T-helper 22 cell (primary cell): ENCODE measurements at regions not wholly inside any gene's neighbourhood (a gene's known extent, or its start where the extent isn't known, plus 50 kb on each side); places are given as distances from the start of the nearest gene placed in this dataset.
"Not testable (repeated sequence)": the region's sequence is repeated elsewhere in the genome, so short reads cannot be mapped to it uniquely, and the experiment has no call there.

Experiments used
- DNase-seq: peaks from one replicate; pipeline ENCODE4 v3.0.0-alpha.2; 2020; ENCODE audit warnings: low read depth

DNA sequence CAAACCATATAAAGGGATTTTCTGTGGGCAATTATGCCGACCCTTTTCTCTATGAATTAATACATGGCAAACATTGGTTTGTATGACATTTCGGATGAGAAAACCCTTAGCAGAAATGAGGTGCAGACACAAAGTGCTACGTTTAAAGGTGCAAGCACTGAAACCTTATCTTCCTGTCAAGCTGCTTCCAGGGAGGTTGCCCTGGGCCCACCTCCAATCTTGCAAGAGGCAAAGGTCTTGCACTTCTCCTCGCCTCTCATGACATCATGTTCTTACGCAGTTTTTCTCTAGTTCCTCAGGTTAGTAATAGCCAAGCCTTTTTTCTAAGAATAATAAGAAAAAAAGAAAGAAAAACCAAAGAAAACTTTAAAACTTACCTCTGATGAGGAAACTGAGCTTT lies 220.1 kb downstream of the DHX15 start:
- DNase-seq, result no peak

DNA sequence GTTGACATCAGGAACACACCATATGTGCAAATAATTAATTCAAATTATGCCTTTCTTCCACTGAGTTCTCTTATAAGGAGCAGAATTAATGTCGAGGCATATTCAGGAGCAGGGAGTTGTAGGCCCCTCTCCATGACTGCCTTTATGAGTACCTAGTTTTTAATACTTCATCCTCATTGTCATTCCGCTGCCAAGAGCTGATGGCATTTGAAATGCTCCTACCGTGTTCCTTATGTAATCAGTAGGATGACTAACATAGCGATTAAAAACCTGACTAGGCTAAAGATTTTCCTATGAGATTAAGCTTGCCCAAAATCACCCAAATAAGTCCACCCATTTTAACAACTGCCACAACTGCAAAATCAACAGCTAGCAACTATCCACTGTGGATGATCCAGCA lies 220.6 kb downstream of the DHX15 start:
- no peak for DNase-seq

DNA sequence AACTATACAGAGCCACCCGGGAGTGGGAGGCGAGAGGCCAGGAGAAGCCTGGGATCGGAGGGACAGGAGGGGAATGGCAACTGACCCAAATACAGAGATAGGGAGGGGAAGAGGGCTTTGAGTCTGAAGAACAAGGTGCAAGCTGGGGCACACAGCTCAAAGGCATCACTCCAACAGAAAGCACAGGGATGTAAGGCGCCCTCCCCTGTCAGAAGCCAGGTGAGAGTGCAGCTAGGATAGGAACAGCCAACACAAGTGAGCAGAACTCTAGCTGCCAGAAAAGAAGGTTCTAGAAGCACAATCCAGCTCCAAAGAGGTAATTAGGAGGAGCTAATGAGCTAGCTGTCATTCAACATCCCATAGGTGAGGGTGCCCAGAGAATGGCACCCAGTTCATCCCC lies 232.2 kb downstream of the DHX15 start:
- no peak for DNase-seq

DNA sequence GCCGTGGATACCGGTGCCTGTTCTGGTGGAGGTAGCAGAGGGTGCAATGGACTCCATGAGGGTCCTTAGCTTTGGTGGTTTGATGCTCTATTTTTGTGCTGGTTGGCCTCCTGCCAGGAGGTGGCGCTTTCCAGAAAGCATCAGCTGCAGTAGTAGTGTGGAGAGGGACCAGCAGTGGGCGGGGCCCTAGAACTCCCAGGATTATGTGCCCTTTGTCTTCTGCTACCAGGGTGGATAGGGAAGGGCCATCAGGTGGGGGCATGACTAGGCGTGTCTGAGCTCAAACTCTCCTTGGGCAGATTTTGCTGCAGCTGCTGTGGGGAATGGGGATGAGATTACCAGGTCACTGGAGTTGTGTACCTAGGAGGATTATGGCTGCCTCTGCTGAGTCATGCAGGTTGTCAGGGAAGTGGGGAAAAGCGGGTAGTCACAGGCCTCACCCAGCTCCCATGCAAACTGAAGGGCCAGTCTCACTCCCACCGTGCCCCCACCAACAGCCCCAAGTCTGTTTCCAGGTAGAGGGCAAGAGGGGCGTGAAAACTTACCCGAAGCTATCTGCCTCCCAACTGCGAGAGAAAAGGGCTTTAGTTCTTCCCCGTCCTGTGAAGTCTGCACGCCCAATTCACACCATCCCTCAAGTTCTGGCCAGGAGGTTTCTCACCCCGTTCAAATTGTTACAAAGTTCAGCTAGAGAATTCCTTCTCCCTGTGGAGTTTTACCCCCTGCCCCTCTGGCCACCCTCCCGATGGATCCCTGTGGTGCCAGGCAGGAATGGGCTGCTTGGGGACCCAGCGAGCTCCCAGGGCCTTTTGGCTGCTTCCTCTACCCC lies 235.0 kb downstream of the DHX15 start:
- DNase-seq, result not testable (repeated sequence)

DNA sequence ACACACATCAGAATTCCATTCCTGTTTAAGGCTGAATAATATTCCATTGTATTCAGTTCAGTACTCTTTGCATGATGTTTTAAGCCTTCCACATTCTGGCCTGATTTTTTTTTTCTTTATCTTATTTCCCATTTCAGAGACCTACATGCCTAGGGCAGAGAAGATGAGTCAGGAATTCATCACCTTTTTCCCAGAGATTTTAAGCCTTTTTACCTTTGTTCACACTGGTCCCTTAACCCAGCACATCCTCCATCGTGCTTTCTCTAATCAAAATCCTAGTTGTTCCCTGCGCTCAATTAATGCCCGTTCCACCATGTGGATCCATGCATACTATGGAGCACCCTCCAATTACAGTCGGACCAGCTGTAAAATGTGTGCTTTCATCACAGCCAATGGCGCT lies 245.1 kb downstream of the DHX15 start:
- no peak for DNase-seq

DNA sequence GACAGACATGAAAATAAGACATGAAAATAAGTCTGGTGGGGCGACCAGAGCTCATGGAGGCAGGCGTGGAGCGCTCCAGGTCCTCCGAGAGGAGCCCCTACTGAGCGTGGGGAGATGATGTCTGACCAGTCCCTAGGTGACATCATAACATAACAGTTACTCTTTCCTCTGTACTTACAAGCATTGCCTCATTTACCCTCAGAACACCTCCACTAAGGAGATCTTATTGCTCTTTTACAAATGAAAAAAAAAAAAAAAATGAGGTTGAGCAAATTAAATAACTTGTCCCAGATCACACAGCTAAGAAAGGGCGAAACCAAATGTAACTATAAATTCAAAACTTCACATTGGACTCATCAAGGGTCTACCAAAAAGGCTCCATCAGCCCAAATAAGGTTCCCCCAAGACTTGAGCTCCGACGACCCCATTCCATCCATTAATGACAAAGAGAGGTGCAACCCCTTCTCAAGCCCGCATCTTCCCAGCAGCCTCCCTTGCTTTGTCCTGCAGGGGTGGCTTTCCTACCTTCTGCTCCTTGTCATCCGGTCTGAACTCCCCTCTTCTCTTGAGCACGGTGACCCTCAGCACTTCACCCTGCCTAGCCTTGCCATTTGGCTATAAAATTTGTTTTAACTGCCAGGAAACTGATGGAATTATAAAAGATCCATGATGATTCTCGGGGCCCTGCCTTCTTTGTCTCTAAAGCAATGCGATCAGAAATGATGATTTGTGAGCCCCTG lies 246.7 kb downstream of the DHX15 start:
- no peak for DNase-seq

DNA sequence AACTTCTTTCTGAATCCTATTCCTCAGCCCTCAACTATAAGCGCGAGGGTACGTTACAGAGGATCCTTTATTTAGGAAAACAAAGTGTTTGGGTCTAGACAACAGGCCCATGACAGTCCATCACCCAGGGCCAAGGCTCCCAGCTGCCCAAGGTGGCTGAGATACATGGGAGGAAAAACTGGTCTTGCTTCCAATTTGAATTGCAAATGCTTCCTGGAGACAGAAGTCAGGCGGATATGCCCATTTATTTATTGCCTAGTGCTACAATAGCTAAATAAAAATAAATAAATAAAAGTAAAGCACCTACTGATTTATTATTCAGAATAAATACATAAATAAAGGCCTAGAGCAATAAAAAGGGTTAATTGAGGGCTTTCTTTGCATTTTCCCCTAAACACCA lies 248.7 kb downstream of the DHX15 start:
- DNase-seq, result no peak

DNA sequence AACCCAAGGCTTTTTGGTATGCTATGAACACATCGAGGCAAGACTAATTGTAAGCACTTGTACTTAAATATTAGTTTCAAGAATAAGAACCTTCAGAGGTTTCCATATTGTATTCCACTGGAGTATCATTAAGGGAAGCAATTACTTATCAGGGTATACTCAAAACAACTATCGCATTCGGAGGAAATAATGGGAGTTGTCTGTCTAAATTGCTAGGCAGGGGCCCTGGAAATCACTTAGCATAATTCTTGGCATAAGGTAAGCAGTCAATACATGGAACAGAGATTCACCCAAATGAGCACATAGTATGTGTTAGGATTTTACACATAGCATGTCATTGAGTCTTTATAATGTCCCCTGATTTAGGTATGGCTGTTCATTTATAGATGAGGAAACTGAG lies 249.4 kb downstream of the DHX15 start:
- no peak for DNase-seq

DNA sequence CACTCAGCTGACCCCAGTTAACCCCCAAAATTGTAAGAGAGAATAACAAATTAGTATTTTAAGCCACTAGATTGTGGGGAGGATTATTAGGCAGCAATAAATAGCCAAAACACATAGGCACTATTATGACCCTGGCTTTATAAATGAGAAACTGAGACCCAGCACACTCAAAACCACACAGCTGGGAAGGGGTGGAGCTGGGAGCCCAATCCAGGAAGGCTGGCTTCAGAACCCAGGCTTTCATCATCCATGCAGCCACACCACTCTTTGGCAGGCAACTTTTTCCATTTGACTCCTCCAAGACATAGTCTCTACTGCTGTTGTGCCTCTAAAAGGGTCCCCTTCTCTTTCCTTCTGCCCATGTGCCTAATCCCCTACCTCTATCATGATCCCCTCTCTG lies 253.8 kb downstream of the DHX15 start:
- no peak for DNase-seq

DNA sequence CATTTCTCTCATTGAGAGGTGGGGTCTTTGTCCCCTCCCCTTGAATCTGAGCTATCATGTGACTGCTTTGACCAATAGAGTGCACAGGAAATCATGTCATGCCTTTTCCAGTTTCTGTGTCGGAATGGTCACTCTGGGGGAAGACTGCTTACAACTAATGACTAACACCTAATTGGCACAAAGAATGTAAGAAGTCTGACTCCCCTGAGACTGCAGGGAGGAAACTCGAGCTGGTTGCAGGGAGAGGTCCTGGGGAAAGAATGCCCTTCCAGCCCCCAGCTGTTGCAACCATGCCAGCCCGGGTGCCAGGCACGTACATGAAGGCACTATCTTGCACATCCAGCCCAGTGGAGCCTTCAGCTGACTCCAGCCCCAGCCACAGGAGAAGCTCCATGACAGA lies 254.2 kb downstream of the DHX15 start:
- DNase-seq, result no peak

DNA sequence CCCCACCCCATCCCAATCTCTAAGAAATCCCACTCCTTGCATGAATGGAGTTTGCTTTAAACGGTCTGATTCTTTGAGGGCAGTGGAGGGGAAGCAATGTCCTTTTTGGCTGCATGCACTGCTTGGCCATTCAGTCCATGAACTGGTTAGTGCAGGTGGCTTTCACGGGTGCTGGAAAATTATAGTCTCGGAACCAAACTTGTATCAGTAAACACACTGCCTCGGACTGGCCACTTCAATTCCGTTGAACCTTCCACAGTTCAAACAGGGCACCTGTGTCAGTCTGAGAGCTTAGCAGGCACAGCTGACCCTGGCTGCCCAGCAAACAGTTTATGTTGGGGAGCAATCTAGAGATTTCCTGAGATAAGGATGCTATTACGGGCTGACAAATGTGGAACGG lies 255.6 kb downstream of the DHX15 start:
- DNase-seq, result no peak

DNA sequence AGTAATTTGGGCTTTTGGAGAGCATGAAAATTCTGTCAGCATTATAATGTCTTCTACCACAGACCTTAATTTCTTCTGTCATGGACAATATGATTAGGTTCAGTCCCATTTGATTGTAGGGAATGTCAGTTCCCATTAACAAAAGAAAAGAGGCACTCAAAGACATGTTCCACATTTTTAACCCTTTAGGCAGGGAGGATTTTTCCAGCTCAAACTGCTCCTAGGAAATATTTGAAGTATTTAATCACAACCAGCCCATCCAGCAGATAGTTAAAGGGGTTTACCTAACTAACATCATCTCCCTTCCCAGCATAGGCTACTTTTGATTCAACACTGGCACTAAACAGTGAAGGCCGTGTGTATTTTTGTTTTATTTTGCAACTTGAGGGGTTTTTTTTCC lies 256.0 kb downstream of the DHX15 start:
- no peak for DNase-seq

DNA sequence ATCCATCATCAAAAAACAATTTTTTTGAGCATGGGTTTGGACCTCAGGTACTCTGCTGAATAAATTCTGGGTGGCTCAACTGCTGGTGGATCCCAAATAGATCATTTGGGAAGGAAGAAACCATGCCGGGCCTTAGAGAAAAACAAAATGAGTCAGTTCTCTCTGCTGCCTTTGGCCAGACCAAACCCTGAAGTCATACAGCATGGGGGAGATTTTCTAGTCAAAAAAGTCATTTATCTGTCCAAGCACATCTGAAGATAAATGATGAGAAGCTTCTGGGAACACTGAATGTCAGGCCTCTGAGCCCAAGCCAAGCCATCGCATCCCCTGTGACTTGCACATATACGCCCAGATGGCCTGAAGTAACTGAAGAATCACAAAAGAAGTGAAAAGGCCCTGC lies 261.4 kb downstream of the DHX15 start:
- no peak for DNase-seq

DNA sequence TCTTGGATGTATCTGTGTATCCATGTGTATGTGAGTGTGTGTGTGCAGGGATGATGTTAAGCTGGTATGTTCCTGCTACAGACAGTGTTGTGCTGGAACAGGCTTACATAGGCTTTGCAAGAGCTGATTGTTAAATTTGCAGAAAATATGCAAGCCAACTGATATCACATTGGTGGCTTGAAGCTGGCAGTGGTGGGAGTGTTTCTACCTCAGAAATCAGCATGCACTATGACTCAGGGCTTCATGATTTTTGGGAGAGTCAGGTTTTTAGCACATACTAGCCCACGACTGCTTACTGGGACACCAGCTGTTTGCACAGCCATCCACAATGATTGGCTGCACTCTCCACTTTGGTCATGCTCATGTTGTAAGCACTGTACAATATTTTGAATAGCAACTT lies 261.8 kb downstream of the DHX15 start:
- no peak for DNase-seq

DNA sequence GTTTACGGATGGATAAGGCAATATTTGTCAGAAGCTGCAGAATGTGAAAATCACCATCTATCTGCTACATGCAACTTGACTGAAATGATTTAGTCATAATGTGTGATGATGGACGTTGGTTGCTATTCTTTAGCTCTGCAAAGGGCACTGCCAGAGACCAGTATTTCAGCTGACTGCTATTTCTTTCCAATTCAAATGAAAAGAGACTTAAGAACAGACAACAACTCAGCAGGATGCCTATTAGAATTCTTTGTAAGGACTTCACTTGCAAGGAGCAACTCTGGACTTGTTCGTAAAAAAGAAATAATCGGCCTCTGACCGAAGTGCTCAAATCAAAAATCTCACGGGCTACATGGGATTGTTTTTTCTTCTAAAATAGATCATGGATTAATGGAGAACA lies 262.7 kb downstream of the DHX15 start:
- no peak for DNase-seq

DNA sequence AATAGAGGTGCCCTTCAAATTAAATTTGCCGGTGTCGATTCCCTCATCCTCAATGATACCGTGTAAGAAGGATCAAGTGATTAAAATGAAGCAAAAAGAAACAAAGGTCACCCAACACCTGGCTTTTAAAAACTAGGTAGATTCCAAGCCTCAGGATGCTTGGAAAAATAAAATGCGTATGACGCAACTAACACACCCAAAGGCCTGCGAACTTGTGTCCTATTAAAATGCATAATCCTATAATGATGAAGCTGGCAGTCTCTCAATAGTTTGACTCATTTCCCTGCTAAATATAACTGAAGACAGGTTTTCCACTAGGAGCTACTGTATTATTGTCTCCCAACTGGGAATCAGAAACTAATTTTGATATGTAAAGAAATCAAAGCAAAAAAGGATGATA lies 263.2 kb downstream of the DHX15 start:
- DNase-seq, result no peak

DNA sequence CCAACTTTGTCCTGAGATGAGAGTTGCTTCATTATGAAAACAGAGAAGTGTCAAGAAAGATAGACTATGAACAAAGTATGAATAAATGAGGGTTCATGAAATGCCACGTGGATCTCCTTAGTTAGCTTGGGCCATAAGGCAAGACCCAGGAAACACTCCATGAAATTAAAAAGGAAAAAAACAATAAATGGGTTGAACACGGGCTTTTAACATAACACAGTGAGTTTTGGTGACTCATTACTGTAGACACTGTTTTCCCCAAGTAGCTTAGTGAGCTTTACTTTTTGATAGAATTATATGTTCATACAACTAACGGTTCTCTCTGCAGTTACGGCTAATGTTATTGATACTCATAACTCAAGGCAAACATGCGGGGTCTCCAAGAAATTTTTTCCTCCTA lies 265.0 kb downstream of the DHX15 start:
- no peak for DNase-seq

DNA sequence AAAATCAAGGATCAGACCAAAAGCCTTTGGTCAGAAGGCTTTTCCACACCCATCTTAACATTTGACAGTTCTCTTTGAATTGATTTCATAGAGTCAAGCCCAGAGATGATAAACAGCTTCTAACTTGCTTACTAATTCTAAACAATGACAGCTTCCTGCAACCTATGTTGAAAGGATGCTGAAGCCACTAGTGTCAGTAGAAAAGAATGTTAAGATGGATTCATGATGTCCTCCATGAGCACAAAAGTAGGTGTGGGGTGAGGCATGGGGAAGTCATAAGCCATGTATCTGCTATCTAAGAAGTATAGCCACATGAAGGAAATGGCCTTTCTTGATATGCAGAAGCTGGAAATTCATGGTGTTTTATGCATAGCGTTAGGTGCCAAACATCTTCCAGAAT lies 269.3 kb downstream of the DHX15 start:
- no peak for DNase-seq

DNA sequence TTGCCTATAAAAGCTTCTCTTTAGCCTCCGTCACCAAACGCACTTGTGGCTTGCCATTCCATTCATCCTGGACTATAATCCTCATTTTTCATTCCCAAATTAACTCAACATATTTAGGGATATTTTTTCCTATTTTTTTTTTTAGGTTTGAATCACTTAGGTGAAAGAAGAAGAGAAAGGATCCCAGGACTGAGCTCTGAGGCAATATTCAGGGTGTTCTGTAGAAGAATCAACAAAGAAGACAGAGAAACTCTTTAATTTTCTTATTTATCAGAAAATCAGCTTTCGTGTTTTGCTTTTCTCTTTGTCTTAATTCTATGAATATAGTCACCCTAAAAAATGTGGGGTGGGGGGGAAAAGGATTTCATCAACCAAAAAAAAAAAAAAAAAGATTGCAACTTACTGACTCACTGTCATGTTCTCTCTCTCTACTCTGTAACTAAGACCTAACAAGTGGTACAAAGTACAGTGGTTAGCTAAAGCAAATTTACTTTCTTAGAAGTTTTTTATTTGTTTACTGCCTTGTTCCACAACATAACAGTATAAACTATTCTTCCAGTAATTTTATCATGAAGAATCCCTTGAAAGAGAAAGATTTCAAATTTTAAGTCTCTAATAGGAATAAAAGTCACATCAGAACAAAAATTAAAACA lies 272.0 kb downstream of the DHX15 start:
- no peak for DNase-seq

DNA sequence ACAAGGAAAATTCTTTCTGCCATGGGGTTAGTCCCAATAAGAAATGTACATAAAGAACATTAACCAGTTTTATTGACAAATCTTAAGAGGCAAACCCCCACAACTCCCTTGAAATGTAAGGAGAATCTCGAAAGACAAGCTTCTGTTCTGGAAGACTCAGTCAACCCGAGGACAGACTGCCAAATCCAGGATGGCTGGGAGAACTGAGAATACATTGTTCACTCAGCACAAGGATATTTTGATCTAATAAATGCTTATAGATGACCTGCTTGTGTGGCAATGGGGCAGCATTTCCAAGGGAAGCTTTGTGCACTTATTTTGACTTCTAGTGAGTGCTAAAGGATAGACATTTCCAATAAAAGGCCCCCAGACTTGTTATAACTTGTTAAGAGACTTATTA lies 280.4 kb downstream of the DHX15 start:
- DNase-seq, result no peak

DNA sequence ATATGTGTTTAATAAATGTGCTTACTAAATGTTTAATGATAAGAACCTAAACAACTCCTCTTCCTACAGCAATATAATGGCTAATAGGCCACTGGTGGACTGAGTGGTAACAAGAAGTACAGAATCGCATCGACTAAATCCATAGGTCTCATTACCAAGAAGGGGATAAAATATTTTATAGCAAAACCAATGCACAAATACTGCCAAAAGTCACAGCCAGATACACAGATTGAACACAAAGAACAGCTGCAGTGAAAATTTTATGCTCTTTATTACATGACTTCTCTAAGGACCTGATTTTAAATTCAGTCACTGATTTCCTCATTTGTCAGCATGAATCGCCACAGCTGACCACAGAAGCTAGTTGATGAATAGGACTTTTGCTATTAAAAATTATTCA lies 285.4 kb downstream of the DHX15 start:
- no peak for DNase-seq

DNA sequence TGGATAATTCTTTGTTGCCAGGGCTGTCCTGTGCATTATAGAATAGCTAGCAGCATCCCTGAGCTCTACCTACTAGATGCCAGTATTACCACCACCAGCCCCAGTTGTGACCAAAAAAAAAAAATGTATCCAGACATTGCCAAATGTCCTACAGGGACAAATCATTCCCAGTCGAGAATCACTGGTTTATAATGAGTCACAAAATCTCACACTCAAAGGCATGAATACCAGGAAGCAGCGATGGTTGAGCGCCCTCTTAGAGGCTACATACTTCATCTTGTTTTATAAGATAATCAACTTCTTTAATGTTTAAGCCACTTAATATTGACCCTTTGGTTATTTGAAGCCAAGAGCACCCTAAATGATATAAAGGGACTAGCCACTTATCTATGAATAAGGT lies 297.3 kb downstream of the DHX15 start:
- no peak for DNase-seq

DNA sequence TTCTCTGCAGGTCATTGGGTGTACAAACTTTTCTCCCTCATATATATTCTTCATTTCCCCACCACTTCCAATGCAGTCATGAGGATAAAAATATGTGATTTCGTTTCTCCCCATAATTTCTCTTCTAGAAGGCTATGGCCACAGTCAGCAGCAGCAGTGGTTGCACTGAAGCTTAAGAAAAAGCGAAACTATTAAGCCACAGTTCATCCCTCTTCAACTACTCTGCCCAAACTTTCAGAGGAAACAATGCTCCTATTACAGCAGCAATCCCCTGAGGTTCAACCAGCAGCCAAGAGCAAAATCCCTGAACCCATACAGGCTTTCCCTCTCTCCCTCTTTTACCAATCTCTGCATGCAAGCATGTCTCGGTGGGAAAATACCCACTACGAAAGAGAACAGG lies 298.6 kb downstream of the DHX15 start:
- no peak for DNase-seq
